H1 (cell line): ENCODE measurements at regions not wholly inside any gene's neighbourhood (a gene's known extent, or its start where the extent isn't known, plus 50 kb on each side); places are given as distances from the start of the nearest gene placed in this dataset.

ENCODE experiments used
- CTCF ChIA-PET: fragments of 300-600 bp; sonication (Branson Sonifier 250); formaldehyde crosslinking; loops from one replicate; lab custom pipeline; 2021; ENCODE audit not compliant: partially characterized antibody; lab: Charles Lee
- POLR2A ChIA-PET: fragments of 300-600 bp; sonication (Branson Sonifier 250); formaldehyde crosslinking; loops from one replicate; lab custom pipeline; 2021; ENCODE audit warnings: inconsistent platforms; ENCODE audit not compliant: partially characterized antibody; lab: Charles Lee
- DNase-seq, 2 experiments: peaks; one replicate each; pipeline versions ENCODE4 v3.0.0 to v3.0.0-alpha.2; 2010 to 2022; ENCODE audit warnings: low spot score in 2 of 2, low read depth in 1 of 2, mixed read lengths in 1 of 2
- FAIRE-seq: peaks from 2 replicates; lab custom pipeline; 2011; peaks lifted over from hg19 to GRCh38; lab: Jason Lieb, UNC
- H2AFZ ChIP-seq: 2 replicates; pipeline ENCODE4 v1.8.1; 2012; ENCODE audit warnings: low read length, inconsistent platforms
- H2AK5ac ChIP-seq: 2 replicates; pipeline ENCODE4 v1.6.1; 2013; ENCODE audit warnings: low read depth, low read length
- H2BK120ac ChIP-seq: replicated peaks from 2 replicates; pipeline ENCODE3; 2013; ENCODE audit warnings: low read depth, low read length, inconsistent platforms
- H2BK12ac ChIP-seq: 2 replicates; pipeline ENCODE4 v1.6.1; 2013; ENCODE audit warnings: low read depth, low read length
- H2BK15ac ChIP-seq: 2 replicates; pipeline ENCODE4 v1.6.1; 2013; ENCODE audit warnings: low read length
- H2BK20ac ChIP-seq: 2 replicates; pipeline ENCODE4 v1.6.1; 2013; ENCODE audit warnings: low read length
- H2BK5ac ChIP-seq: 2 replicates; pipeline ENCODE4 v1.6.1; 2013; ENCODE audit warnings: low read depth, low read length
- H3K14ac ChIP-seq: 2 replicates; pipeline ENCODE4 v1.6.1; 2013; ENCODE audit warnings: inconsistent platforms; ENCODE audit not compliant: insufficient read length
- H3K18ac ChIP-seq: 2 replicates; pipeline ENCODE4 v1.6.1; 2013; ENCODE audit warnings: low read length; ENCODE audit errors: extremely low read depth
- H3K23ac ChIP-seq: 2 replicates; pipeline ENCODE4 v1.6.1; 2013; ENCODE audit warnings: inconsistent platforms; ENCODE audit not compliant: insufficient read length
- H3K23me2 ChIP-seq: 2 replicates; pipeline ENCODE4 v1.6.1; 2013; ENCODE audit warnings: low read depth, low read length
- H3K27ac ChIP-seq: 2 replicates; pipeline ENCODE4 v1.6.1; 2011; ENCODE audit warnings: low read depth, low read length, inconsistent platforms
- H3K27me3 ChIP-seq, 4 experiments: replicated peaks in 1 of 4; 1 replicate in 1 of 4; 2 replicates in 3 of 4; pipeline versions ENCODE4 v1.6.1 to v1.8.1; 2011 to 2013; ENCODE audit warnings: low read length in 3 of 4, mild to moderate bottlenecking in 3 of 4, inconsistent platforms in 2 of 4, mixed read lengths in 2 of 4, moderate library complexity in 1 of 4; ENCODE audit not compliant: control insufficient read depth in 3 of 4, insufficient read depth in 3 of 4; ENCODE audit errors: extremely low read depth in 1 of 4
- H3K36me3 ChIP-seq, 4 experiments: 2 replicates each; pipeline versions ENCODE4 v1.6.1 to v1.8.1; 2011 to 2013; ENCODE audit warnings: mild to moderate bottlenecking in 4 of 4, low read length in 3 of 4, moderate library complexity in 2 of 4, control low read depth in 1 of 4, inconsistent platforms in 1 of 4; ENCODE audit not compliant: insufficient read depth in 4 of 4, control insufficient read depth in 2 of 4
- H3K4ac ChIP-seq: replicated peaks from 2 replicates; pipeline ENCODE3; 2013; ENCODE audit warnings: low read length, low read depth, mixed read lengths, inconsistent platforms; ENCODE audit not compliant: insufficient read length
- H3K4me1 ChIP-seq, 4 experiments: replicated peaks in 1 of 4; 1 replicate in 1 of 4; 2 replicates in 3 of 4; pipeline versions ENCODE4 v1.6.1 to v1.8.1; 2011 to 2013; ENCODE audit warnings: low read length in 3 of 4, inconsistent platforms in 2 of 4, mixed read lengths in 1 of 4; ENCODE audit not compliant: insufficient read depth in 4 of 4, control insufficient read depth in 3 of 4
- H3K4me2 ChIP-seq, 2 experiments: 2 replicates each; pipeline versions ENCODE4 v1.6.1 to v1.8.1; 2011 to 2013; ENCODE audit warnings: low read depth in 2 of 2, low read length in 2 of 2, control low read depth in 1 of 2, inconsistent platforms in 1 of 2, mild to moderate bottlenecking in 1 of 2; ENCODE audit not compliant: insufficient read depth in 1 of 2
- H3K4me3 ChIP-seq, 4 experiments: fragments of 200-600, 300-600 bp in 1 of 4; sonication (generic), shearing (Covaris generic), sonication (Bioruptor Twin) in 1 of 4; 2 replicates each; pipeline versions ENCODE4 v1.5.1 to v1.8.1; 2011 to 2016; ENCODE audit warnings: low read length in 4 of 4, low read depth in 3 of 4, control low read depth in 2 of 4, inconsistent platforms in 2 of 4, mild to moderate bottlenecking in 2 of 4, mixed read lengths in 1 of 4, moderate library complexity in 1 of 4; ENCODE audit not compliant: insufficient read depth in 2 of 4; ENCODE audit errors: extremely low read depth in 1 of 4
- H3K56ac ChIP-seq: replicated peaks from 2 replicates; pipeline ENCODE3; 2013; ENCODE audit warnings: low read depth, mild to moderate bottlenecking, mixed read lengths, low read length, inconsistent platforms; ENCODE audit not compliant: insufficient read length
- H3K79me1 ChIP-seq: 2 replicates; pipeline ENCODE4 v1.6.1; 2013; ENCODE audit warnings: low read depth, low read length, control low read depth
- H3K79me2 ChIP-seq, 2 experiments: 2 replicates each; pipeline versions ENCODE4 v1.6.1 to v1.8.1; 2012 to 2013; ENCODE audit warnings: low read length in 2 of 2, mild to moderate bottlenecking in 2 of 2, inconsistent platforms in 1 of 2; ENCODE audit not compliant: insufficient read depth in 2 of 2, control insufficient read depth in 1 of 2
- H3K9ac ChIP-seq, 4 experiments: replicated peaks in 1 of 4; 1 replicate in 1 of 4; 2 replicates in 3 of 4; pipeline versions ENCODE4 v1.6.1 to v1.8.1; 2011 to 2013; ENCODE audit warnings: low read depth in 3 of 4, low read length in 3 of 4, control low read depth in 2 of 4, mild to moderate bottlenecking in 2 of 4, moderate library complexity in 2 of 4, inconsistent platforms in 1 of 4; ENCODE audit errors: extremely low read depth in 1 of 4
- H3K9me3 ChIP-seq, 2 experiments: 2 replicates each; pipeline versions ENCODE4 v1.6.1 to v1.8.1; 2012 to 2013; ENCODE audit warnings: mild to moderate bottlenecking in 2 of 2, moderate library complexity in 2 of 2, control low read depth in 1 of 2, inconsistent platforms in 1 of 2, low read depth in 1 of 2, low read length in 1 of 2, mixed read lengths in 1 of 2; ENCODE audit not compliant: insufficient read depth in 2 of 2
- H4K20me1 ChIP-seq, 2 experiments: replicated peaks in 1 of 2; 2 replicates each; pipeline versions ENCODE3 to v1.8.1; 2011 to 2013; ENCODE audit warnings: inconsistent platforms in 2 of 2, low read length in 2 of 2, mild to moderate bottlenecking in 1 of 2; ENCODE audit not compliant: insufficient read depth in 2 of 2, control insufficient read depth in 1 of 2
- H4K5ac ChIP-seq: 2 replicates; pipeline ENCODE4 v1.6.1; 2013; ENCODE audit warnings: low read length, low read depth, mixed read lengths, inconsistent platforms; ENCODE audit not compliant: insufficient read length
- H4K8ac ChIP-seq: 2 replicates; pipeline ENCODE4 v1.8.0; 2013; ENCODE audit warnings: mild to moderate bottlenecking, moderate library complexity, low read length, inconsistent platforms; ENCODE audit not compliant: insufficient read depth; ENCODE audit errors: extremely low read depth
- H4K91ac ChIP-seq: replicated peaks from 2 replicates; pipeline ENCODE3; 2013; ENCODE audit warnings: low read length, mixed read lengths, inconsistent platforms; ENCODE audit not compliant: insufficient read length
- BRCA1 ChIP-seq: IDR thresholded peaks from 2 replicates; pipeline ENCODE4 v1.6.1; 2012; ENCODE audit warnings: low read depth, low read length, improper control_type of control experiment
- CHD1 ChIP-seq: IDR thresholded peaks from 2 replicates; pipeline ENCODE4 v1.6.1; 2012; ENCODE audit warnings: low read depth, low read length, improper control_type of control experiment
- CHD2 ChIP-seq: IDR thresholded peaks from 2 replicates; pipeline ENCODE4 v1.6.1; 2012; ENCODE audit warnings: low read length, improper control_type of control experiment
- GABPA ChIP-seq: IDR thresholded peaks from 2 replicates; pipeline ENCODE4 v1.6.1; 2011; ENCODE audit warnings: mild to moderate bottlenecking, low read length, moderate library complexity, borderline replicate concordance; ENCODE audit not compliant: insufficient read depth
- MAFK ChIP-seq: IDR thresholded peaks from 2 replicates; pipeline ENCODE4 v1.6.1; 2012; ENCODE audit warnings: low read depth, mild to moderate bottlenecking, improper control_type of control experiment, low read length
- RBBP5 ChIP-seq: IDR thresholded peaks from 2 replicates; pipeline ENCODE4 v1.7.1; 2012; ENCODE audit warnings: low read depth, mild to moderate bottlenecking, inconsistent platforms, low read length, moderate library complexity, borderline replicate concordance
- RFX5 ChIP-seq: IDR thresholded peaks from 2 replicates; pipeline ENCODE4 v1.6.1; 2011; ENCODE audit warnings: low read depth, low read length, improper control_type of control experiment, borderline replicate concordance
- RNF2 ChIP-seq: fragments of 200-900, 300-1000 bp; sonication (generic); IDR thresholded peaks from 2 replicates; pipeline ENCODE4 v1.7.1; 2016; ENCODE audit warnings: borderline replicate concordance, low read depth, mild to moderate bottlenecking, antibody characterized with exemption, low read length; ENCODE audit not compliant: poor library complexity, severe bottlenecking; ENCODE audit errors: missing control alignments
- TAF1 ChIP-seq: IDR thresholded peaks from 2 replicates; pipeline ENCODE4 v1.6.1; 2011; ENCODE audit warnings: mild to moderate bottlenecking, low read depth, low read length
- TBP ChIP-seq: IDR thresholded peaks from 2 replicates; pipeline ENCODE4 v1.6.1; 2011; ENCODE audit warnings: low read depth, low read length, improper control_type of control experiment
- WGBS, 2 experiments: shearing (Covaris generic) in 1 of 2; methylation state at CpG; one replicate each; pipeline versions ENCODE4 v1.1.6 to v1.1.7; 2013 to 2015; ENCODE audit warnings: low lambda C conversion rate in 2 of 2, mixed read lengths in 2 of 2, inconsistent platforms in 1 of 2, low coverage in 1 of 2, missing lambda C conversion rate in 1 of 2; ENCODE audit not compliant: insufficient replicate concordance in 2 of 2, insufficient coverage in 1 of 2, insufficient read length in 1 of 2; ENCODE audit errors: extremely low coverage in 1 of 2, missing lambda C conversion rate in 1 of 2; 5-methylcytosine and 5-hydroxymethylcytosine counted together
- TF ChIP-seq, protein P1 (sequence below): IDR thresholded peaks from 2 replicates; pipeline ENCODE4 v1.6.1; 2011; ENCODE audit warnings: low read length, improper control_type of control experiment
- TF ChIP-seq, protein P2 (sequence below): IDR thresholded peaks from 2 replicates; pipeline ENCODE4 v1.6.1; 2012; ENCODE audit warnings: low read length, inconsistent platforms

DNA sequence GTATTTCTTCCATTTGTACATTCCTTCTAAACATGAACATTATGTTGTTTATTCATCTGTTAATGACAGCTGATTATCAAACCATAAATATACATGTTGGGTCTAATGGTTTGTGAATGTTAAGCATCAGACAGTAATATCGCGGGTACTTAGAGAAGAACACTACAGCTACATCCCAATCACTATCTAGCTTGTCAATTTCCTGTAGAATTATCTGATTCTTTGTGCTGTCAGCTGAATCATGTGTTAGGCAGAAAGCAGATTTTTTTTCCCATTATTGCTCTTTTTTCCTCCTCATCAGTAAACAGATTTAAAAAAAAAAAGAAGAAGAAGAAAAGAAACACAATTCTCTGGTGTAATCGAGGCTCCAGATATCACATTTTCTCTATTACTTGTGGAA lies 183.6 kb upstream of the CTBP2 start:
- no peak overlapping the region for H3K4me2 ChIP-seq
- no peak overlapping the region for H2BK120ac ChIP-seq
- no peak overlapping the region for H2AK5ac ChIP-seq
- CTCF ChIA-PET, result interaction anchor here (0.6 to 3.3 kb wide), 18 partner anchors 10 to 1238 kb away, joined by 3 to 27 read pairs (median 4); no protein-coding TSS in a partner anchor
- no peak overlapping the region for H3K18ac ChIP-seq
- POLR2A ChIA-PET, result no interaction called here
- no peaks in the 10 kb centered on the region for H3K36me3 ChIP-seq
- H3K14ac ChIP-seq, result no peak overlapping the region
- H2BK5ac ChIP-seq, result no peak overlapping the region
- no peaks in the 10 kb centered on the region for H3K79me2 ChIP-seq
- no peaks in the 10 kb centered on the region for H3K9me3 ChIP-seq
- no peak overlapping the region for H4K91ac ChIP-seq
- no peak overlapping the region for H2BK15ac ChIP-seq
- no peak overlapping the region for H4K8ac ChIP-seq
- no peak overlapping the region for H3K56ac ChIP-seq
- DNase-seq, result no peak
- no peaks in the 10 kb centered on the region for H4K20me1 ChIP-seq
- no peak overlapping the region for H3K4ac ChIP-seq
- no peaks in the 10 kb centered on the region for H3K79me1 ChIP-seq
- peaks cover 0 to 3% (median 0%) of the 10 kb centered on the region in 4 experiments; a peak in 1 of 7 replicates for H3K4me1 ChIP-seq
- H3K23ac ChIP-seq, result no peak overlapping the region
- WGBS, 2 experiments, result 90% methylated on average over 3 of the region's 3 CpGs; no CpG with 5 or more reads in 1 of the 2 experiments
- H4K5ac ChIP-seq, result no peak overlapping the region
- H2AFZ ChIP-seq, result no peak overlapping the region
- no peaks in the 10 kb centered on the region for H3K27me3 ChIP-seq
- no peak overlapping the region for H3K4me3 ChIP-seq
- H2BK12ac ChIP-seq, result no peak overlapping the region
- no peak overlapping the region for H3K27ac ChIP-seq
- H3K9ac ChIP-seq, result no peak overlapping the region
- no peak for FAIRE-seq
- no peaks in the 10 kb centered on the region for H3K23me2 ChIP-seq
- H2BK20ac ChIP-seq, result no peak overlapping the region
- no peak for TF ChIP-seq RNF2
- TF ChIP-seq, protein P1, sequence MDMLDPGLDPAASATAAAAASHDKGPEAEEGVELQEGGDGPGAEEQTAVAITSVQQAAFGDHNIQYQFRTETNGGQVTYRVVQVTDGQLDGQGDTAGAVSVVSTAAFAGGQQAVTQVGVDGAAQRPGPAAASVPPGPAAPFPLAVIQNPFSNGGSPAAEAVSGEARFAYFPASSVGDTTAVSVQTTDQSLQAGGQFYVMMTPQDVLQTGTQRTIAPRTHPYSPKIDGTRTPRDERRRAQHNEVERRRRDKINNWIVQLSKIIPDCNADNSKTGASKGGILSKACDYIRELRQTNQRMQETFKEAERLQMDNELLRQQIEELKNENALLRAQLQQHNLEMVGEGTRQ, result no peak
- no peak for TF ChIP-seq CHD1
- no peak for TF ChIP-seq GABPA
- no peak for TF ChIP-seq BRCA1
- TF ChIP-seq TAF1, result no peak
- no peak for TF ChIP-seq TBP
- TF ChIP-seq, protein P2, sequence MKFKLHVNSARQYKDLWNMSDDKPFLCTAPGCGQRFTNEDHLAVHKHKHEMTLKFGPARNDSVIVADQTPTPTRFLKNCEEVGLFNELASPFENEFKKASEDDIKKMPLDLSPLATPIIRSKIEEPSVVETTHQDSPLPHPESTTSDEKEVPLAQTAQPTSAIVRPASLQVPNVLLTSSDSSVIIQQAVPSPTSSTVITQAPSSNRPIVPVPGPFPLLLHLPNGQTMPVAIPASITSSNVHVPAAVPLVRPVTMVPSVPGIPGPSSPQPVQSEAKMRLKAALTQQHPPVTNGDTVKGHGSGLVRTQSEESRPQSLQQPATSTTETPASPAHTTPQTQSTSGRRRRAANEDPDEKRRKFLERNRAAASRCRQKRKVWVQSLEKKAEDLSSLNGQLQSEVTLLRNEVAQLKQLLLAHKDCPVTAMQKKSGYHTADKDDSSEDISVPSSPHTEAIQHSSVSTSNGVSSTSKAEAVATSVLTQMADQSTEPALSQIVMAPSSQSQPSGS, result no peak
- no peak for TF ChIP-seq RFX5
- no peak for TF ChIP-seq RBBP5
- no peak for TF ChIP-seq CHD2
- TF ChIP-seq MAFK, result no peak
